ENCODE measurements at regions not wholly inside any gene's neighbourhood (a gene's known extent, or its start where the extent isn't known, plus 50 kb on each side); places are given as distances from the start of the nearest gene placed in this dataset.
"Not testable (repeated sequence)": the region's sequence is repeated elsewhere in the genome, so short reads cannot be mapped to it uniquely, and the experiment has no call there.

GRCh38 chr5:164146223-164146622 is 640.8 kb downstream of the MAT2B start:
- H3K27ac ChIP-seq: no peak overlapping the region
- H3K4me3 ChIP-seq: no peak overlapping the region

- no peak overlapping the region for H3K27ac ChIP-seq
- no peak overlapping the region for H3K4me3 ChIP-seq
These were observed 642.9 kb downstream of the MAT2B start for GRCh38 chr5:164148292-164148691.

GRCh38 chr5:164152539-164152938 is 647.1 kb downstream of the MAT2B start:
- not testable (repeated sequence) for H3K4me3 ChIP-seq, H3K27ac ChIP-seq

GRCh38 chr5:164153469-164154172 is 648.2 kb downstream of the MAT2B start:
- Histone ChIP-seq H3K4me3 (no peak overlapping the region), H3K27ac (no peak overlapping the region)

GRCh38 chr5:164170814-164171213 is 665.4 kb downstream of the MAT2B start:
- H3K27ac ChIP-seq: no peak overlapping the region
- H3K4me3 ChIP-seq: no peak overlapping the region

- H3K27ac ChIP-seq: no peak overlapping the region
- H3K4me3 ChIP-seq: no peak overlapping the region
These were observed 669.7 kb downstream of the MAT2B start for GRCh38 chr5:164175083-164175482.

- Histone ChIP-seq H3K4me3 (no peak overlapping the region), H3K27ac (no peak overlapping the region)
These were observed 674.0 kb downstream of the MAT2B start for GRCh38 chr5:164179406-164179805.

GRCh38 chr5:164181604-164182003 is 676.2 kb downstream of the MAT2B start:
- no peak overlapping the region for H3K27ac ChIP-seq
- H3K4me3 ChIP-seq: no peak overlapping the region

- H3K4me3 ChIP-seq: no peak overlapping the region
- H3K27ac ChIP-seq: no peak overlapping the region
These were observed 678.7 kb downstream of the MAT2B start for GRCh38 chr5:164184158-164184557.

- H3K27ac ChIP-seq: no peak overlapping the region
These were observed 679.6 kb downstream of the MAT2B start for GRCh38 chr5:164185000-164185399.

GRCh38 chr5:164186550-164186949 is 681.1 kb downstream of the MAT2B start:
- no peak overlapping the region for H3K27ac ChIP-seq
- H3K4me3 ChIP-seq: no peak overlapping the region

More at GRCh38 chr5:164185000-164185399, 679.6 kb downstream of the MAT2B start:
- no peak overlapping the region for H3K4me3 ChIP-seq

GRCh38 chr5:164187785-164188184 is 682.4 kb downstream of the MAT2B start:
- H3K27ac ChIP-seq: no peak overlapping the region
- H3K4me3 ChIP-seq: no peak overlapping the region

- Histone ChIP-seq H3K4me3 (no peak overlapping the region), H3K27ac (no peak overlapping the region)
These were observed 683.3 kb downstream of the MAT2B start for GRCh38 chr5:164188733-164189148.

GRCh38 chr5:164191240-164191639 is 685.8 kb downstream of the MAT2B start:
- no peak overlapping the region for H3K27ac ChIP-seq
- no peak overlapping the region for H3K4me3 ChIP-seq

- Histone ChIP-seq H3K27ac (no peak overlapping the region), H3K4me3 (no peak overlapping the region)
These were observed 696.9 kb downstream of the MAT2B start for GRCh38 chr5:164202338-164202737.

GRCh38 chr5:164203581-164204225 is 698.3 kb downstream of the MAT2B start:
- no peak overlapping the region for H3K4me3 ChIP-seq
- no peak overlapping the region for H3K27ac ChIP-seq

- H3K4me3 ChIP-seq: no peak overlapping the region
- no peak overlapping the region for H3K27ac ChIP-seq
These were observed 699.0 kb downstream of the MAT2B start for GRCh38 chr5:164204338-164204946.

- Histone ChIP-seq H3K27ac (no peak overlapping the region), H3K4me3 (no peak overlapping the region)
These were observed 700.8 kb downstream of the MAT2B start for GRCh38 chr5:164206196-164206595.

- no peak overlapping the region for H3K4me3 ChIP-seq
These were observed 702.2 kb downstream of the MAT2B start for GRCh38 chr5:164207646-164208045.

GRCh38 chr5:164210491-164210890 is 705.1 kb downstream of the MAT2B start:
- no peak overlapping the region for H3K4me3 ChIP-seq
- H3K27ac ChIP-seq: no peak overlapping the region

More at GRCh38 chr5:164207646-164208045, 702.2 kb downstream of the MAT2B start:
- no peak overlapping the region for H3K27ac ChIP-seq

GRCh38 chr5:164214698-164215097 is 709.3 kb downstream of the MAT2B start:
- H3K4me3 ChIP-seq: no peak overlapping the region

More at GRCh38 chr5:164214698-164215097, 709.3 kb downstream of the MAT2B start:
- peak overlapping the region in 1 of 21 experiments; percentile 1 for H3K27ac ChIP-seq
